Neuron (in vitro differentiated cells): ENCODE measurements at regions not wholly inside any gene's neighbourhood (a gene's known extent, or its start where the extent isn't known, plus 50 kb on each side); places are given as distances from the start of the nearest gene placed in this dataset.
"Not testable (repeated sequence)": the region's sequence is repeated elsewhere in the genome, so short reads cannot be mapped to it uniquely, and the experiment has no call there.

Experiments
- H2AFZ ChIP-seq: one replicate; pipeline ENCODE4 v1.6.1; 2013; ENCODE audit warnings: low read depth, mild to moderate bottlenecking, inconsistent platforms, low read length, moderate library complexity
- H3K27me3 ChIP-seq: one replicate; pipeline ENCODE4 v1.6.1; 2013; ENCODE audit warnings: low read length; ENCODE audit not compliant: insufficient read depth
- H3K36me3 ChIP-seq: one replicate; pipeline ENCODE4 v1.6.1; 2013; ENCODE audit warnings: low read length; ENCODE audit not compliant: insufficient read depth
- H3K4me1 ChIP-seq: one replicate; pipeline ENCODE4 v1.6.1; 2013; ENCODE audit warnings: low read length; ENCODE audit not compliant: insufficient read depth
- H3K4me3 ChIP-seq: 2 replicates; pipeline ENCODE4 v1.5.1; 2013; ENCODE audit warnings: mild to moderate bottlenecking, low read length, moderate library complexity
- H3K9me3 ChIP-seq: one replicate; pipeline ENCODE4 v1.6.1; 2013; ENCODE audit warnings: low read length

- no peaks in the 10 kb centered on the region for H3K27me3 ChIP-seq
- H2AFZ ChIP-seq = peak overlapping the region; percentile 54
- H3K36me3 ChIP-seq = no peaks in the 10 kb centered on the region
- no peak overlapping the region for H3K4me3 ChIP-seq
- H3K4me1 ChIP-seq = peaks cover 12% of the 10 kb centered on the region
- H3K9me3 ChIP-seq = no peaks in the 10 kb centered on the region
These were observed 148.0 kb upstream of the NPY2R start for GRCh38 chr4:155060419-155060818.

GRCh38 chr4:155060873-155061272 lies 147.6 kb upstream of the NPY2R start:
- H3K4me3 ChIP-seq = no peak overlapping the region
- no peak overlapping the region for H2AFZ ChIP-seq
- no peaks in the 10 kb centered on the region for H3K9me3 ChIP-seq
- H3K4me1 ChIP-seq = peaks cover 12% of the 10 kb centered on the region
- H3K27me3 ChIP-seq = no peaks in the 10 kb centered on the region
- H3K36me3 ChIP-seq = no peaks in the 10 kb centered on the region

- H3K36me3 ChIP-seq = no peaks in the 10 kb centered on the region
- no peak overlapping the region for H3K4me3 ChIP-seq
- H3K27me3 ChIP-seq = no peaks in the 10 kb centered on the region
- H3K9me3 ChIP-seq = no peaks in the 10 kb centered on the region
- H3K4me1 ChIP-seq = peaks cover 12% of the 10 kb centered on the region
- no peak overlapping the region for H2AFZ ChIP-seq
These were observed 145.5 kb upstream of the NPY2R start for GRCh38 chr4:155062948-155063347.

DNA sequence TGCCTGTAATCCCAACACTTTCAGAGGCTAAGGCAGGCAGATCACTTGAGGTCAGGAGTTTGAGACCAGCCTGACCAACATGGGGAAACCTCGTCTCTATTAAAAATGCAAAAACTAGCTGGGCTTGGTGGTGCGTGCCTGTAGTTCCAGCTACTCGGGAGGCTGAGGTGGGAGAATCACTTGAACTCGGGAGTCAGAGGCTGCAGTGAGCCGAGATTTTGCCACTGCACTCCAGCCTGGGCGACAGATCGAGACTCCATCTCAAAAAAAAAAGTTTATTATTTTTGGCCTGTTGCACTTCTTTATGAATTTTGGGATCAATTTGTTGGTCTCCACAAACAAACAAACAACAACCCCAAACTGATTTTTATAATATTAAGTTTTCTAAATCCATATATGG lies 143.5 kb upstream of the NPY2R start:
- not testable (repeated sequence) for H3K9me3 ChIP-seq, H3K4me3 ChIP-seq, H3K36me3 ChIP-seq, H2AFZ ChIP-seq, H3K4me1 ChIP-seq, H3K27me3 ChIP-seq

DNA sequence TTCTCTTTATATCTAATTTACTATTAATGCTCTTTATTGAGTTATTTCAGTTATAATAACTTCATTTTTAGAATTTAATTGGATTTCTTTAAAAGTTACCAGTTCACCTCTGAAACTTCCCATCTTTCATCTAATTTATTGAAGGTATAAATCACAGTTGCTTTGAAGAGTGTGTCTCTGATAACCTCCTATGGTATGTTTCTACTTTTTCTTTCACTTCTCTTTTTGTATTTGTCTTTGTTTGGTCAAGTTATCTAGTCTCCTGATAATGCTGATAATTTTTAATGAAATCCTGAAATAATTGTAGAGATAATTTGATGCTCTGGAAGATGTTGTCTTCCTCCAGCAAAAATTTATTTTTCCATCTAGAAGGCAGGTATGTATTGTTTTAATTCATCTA lies 141.6 kb upstream of the NPY2R start:
- H3K36me3 ChIP-seq = no peaks in the 10 kb centered on the region
- no peak overlapping the region for H3K4me3 ChIP-seq
- H3K4me1 ChIP-seq = no peaks in the 10 kb centered on the region

DNA sequence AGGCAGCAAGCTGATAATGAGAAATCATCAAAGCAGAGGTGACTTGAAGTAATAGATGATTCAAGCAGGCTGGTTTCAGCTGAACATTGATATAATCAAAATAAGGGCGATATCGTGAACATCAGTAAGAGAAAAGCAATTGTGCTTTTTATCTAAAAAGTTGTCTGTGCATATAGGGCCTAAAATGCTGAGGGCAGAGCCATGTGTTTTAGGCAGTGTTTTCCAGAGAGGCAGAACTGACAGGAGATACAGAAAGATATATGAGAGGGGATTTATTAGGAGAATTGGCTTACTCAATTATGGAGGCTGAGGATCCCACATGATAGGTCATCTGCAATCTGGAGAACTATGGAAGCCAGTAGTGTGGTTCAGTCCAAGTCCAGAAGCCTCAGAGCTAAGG lies 136.5 kb upstream of the NPY2R start:
- H3K36me3 ChIP-seq = no peaks in the 10 kb centered on the region
- no peaks in the 10 kb centered on the region for H3K27me3 ChIP-seq
- H3K4me3 ChIP-seq = no peak overlapping the region
- no peaks in the 10 kb centered on the region for H3K9me3 ChIP-seq
- H3K4me1 ChIP-seq = no peaks in the 10 kb centered on the region
- H2AFZ ChIP-seq = no peak overlapping the region

More for the DNA sequence above, 141.6 kb upstream of the NPY2R start:
- no peaks in the 10 kb centered on the region for H3K9me3 ChIP-seq
- H2AFZ ChIP-seq = no peak overlapping the region
- H3K27me3 ChIP-seq = no peaks in the 10 kb centered on the region

DNA sequence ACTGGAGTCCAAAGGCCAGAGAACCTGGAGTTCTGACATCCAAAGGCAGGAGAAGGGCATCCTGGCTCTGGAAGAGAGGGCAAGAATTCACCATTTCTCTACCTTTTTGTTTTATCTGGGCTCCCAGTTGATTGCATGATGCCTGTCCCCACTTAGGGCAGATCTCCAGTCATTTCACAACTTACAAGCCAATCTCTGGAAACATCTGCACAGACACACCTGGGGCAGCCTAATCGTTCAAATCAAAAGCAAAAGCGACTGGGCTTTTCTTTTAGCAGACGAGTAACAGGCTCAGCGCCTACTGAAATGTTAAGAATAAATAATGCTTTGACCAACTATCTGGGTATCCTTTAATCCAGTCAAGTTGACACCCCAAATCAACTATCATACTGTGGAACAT lies 136.0 kb upstream of the NPY2R start:
- no peak overlapping the region for H3K4me3 ChIP-seq
- no peak overlapping the region for H2AFZ ChIP-seq
- H3K4me1 ChIP-seq = no peaks in the 10 kb centered on the region
- no peaks in the 10 kb centered on the region for H3K36me3 ChIP-seq
- no peaks in the 10 kb centered on the region for H3K9me3 ChIP-seq
- no peaks in the 10 kb centered on the region for H3K27me3 ChIP-seq

DNA sequence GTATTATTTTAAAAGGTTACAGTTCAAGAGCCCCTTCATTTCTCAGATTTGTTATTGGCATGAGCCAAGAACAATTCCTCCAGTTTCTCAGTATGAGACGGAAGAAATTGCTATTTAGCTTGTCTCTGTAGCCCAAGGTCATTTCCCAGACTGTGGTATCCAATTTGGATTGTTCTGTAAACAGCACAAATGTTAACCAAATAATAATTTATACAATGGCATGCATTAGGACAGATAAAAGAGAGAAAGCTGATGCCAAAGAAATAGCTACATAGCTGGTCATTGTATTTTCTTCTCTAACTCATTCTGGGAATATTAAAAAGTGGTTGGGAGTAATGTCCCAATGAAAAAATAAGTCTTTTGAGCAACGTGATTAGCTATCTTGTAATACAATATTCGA lies 134.6 kb upstream of the NPY2R start:
- Histone ChIP-seq H3K4me3 (no peak overlapping the region), H3K4me1 (no peaks in the 10 kb centered on the region), H2AFZ (no peak overlapping the region), H3K27me3 (no peaks in the 10 kb centered on the region), H3K9me3 (no peaks in the 10 kb centered on the region), H3K36me3 (no peaks in the 10 kb centered on the region)

GRCh38 chr4:155076256-155076785 lies 132.1 kb upstream of the NPY2R start:
- Histone ChIP-seq H3K9me3 (no peaks in the 10 kb centered on the region), H3K36me3 (no peaks in the 10 kb centered on the region), H3K4me1 (peaks cover 17% of the 10 kb centered on the region), H2AFZ (no peak overlapping the region), H3K27me3 (no peaks in the 10 kb centered on the region), H3K4me3 (no peak overlapping the region)

DNA sequence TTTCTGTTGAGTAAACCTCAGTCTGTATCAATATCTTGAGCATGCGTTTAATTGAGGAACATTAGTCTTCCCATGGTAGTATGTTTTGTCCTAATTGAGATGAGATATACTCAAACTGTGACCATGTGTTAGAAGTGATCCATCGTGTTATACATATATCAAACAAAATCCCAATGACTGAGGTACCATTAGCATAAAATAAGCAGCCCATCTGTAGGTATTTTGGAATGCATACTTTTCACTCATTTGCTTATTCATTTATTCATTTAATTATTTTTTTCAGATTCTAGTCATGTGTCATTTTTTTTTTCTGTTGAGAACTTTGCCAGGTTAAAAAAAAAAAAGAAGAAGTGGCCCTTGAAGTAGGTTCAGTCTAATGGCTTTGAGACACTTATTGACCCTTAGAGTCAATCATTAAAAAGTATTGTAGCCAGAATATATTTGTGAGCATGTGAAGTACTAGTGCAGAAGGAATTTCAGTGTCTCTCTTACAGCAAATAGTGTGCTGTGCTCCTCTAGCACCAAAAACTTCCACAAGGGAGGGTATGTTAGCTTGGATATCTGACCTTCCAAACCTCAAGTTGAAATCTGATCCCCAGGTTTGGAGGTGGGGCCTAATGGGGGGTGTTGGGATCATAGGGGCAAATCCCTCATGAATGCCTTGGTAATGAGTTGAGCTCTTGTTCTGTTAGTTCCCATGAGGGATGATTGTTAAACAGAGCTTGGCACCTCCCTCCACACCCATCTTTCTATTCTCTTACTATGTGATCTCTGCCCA lies 130.8 kb upstream of the NPY2R start:
- Histone ChIP-seq H3K4me3 (no peak overlapping the region), H3K9me3 (no peaks in the 10 kb centered on the region), H3K27me3 (no peaks in the 10 kb centered on the region), H3K36me3 (no peaks in the 10 kb centered on the region), H3K4me1 (peaks cover 21% of the 10 kb centered on the region), H2AFZ (no peak overlapping the region)

GRCh38 chr4:155079871-155080270 lies 128.6 kb upstream of the NPY2R start:
- no peaks in the 10 kb centered on the region for H3K27me3 ChIP-seq
- no peaks in the 10 kb centered on the region for H3K36me3 ChIP-seq
- no peak overlapping the region for H3K4me3 ChIP-seq
- H3K9me3 ChIP-seq = no peaks in the 10 kb centered on the region
- no peak overlapping the region for H2AFZ ChIP-seq
- H3K4me1 ChIP-seq = peaks cover 22% of the 10 kb centered on the region

GRCh38 chr4:155081222-155081621 lies 127.2 kb upstream of the NPY2R start:
- Histone ChIP-seq H2AFZ (no peak overlapping the region), H3K4me3 (no peak overlapping the region), H3K36me3 (no peaks in the 10 kb centered on the region), H3K4me1 (peaks cover 22% of the 10 kb centered on the region), H3K27me3 (no peaks in the 10 kb centered on the region), H3K9me3 (no peaks in the 10 kb centered on the region)

- Histone ChIP-seq H3K27me3 (no peaks in the 10 kb centered on the region), H3K9me3 (no peaks in the 10 kb centered on the region), H2AFZ (no peak overlapping the region), H3K4me1 (peaks cover 7% of the 10 kb centered on the region), H3K36me3 (no peaks in the 10 kb centered on the region), H3K4me3 (no peak overlapping the region)
These were observed 122.4 kb upstream of the NPY2R start for GRCh38 chr4:155085843-155086530.
